ENCODE measurements at regions not wholly inside any gene's neighbourhood (a gene's known extent, or its start where the extent isn't known, plus 50 kb on each side); places are given as distances from the start of the nearest gene placed in this dataset.
A peak's percentile ranks its signal among the peaks of the same experiment; 100 is the strongest.

GRCh38 chr1:182315167-182315556, 76.4 kb downstream of the GLUL start (continued):
- TF ChIP-seq REST (IDR thresholded peaks at IDR 0.05; ENCODE audit: borderline replicate concordance) = peak; percentile 43; the same call in 1 of the 2 replicates
- TF ChIP-seq REST (CRISPR knock-in tag; IDR thresholded peaks at IDR 0.05; ENCODE audit: low read depth) = no peak
- TF ChIP-seq C11orf30 (IDR thresholded peaks at IDR 0.05; ENCODE audit: low read depth) = peak; percentile 37; the same call in 1 of the 2 replicates
- TF ChIP-seq DPF2 (IDR thresholded peaks at IDR 0.05) = 0 out of 2 replicates have a peak, but pooled peaks have one; percentile 47
- no peak for TF ChIP-seq RBM22 (IDR thresholded peaks at IDR 0.05; ENCODE audit: low read depth, low read length, poor library complexity, severe bottlenecking)
- 0 out of 2 replicates have a peak, but pooled peaks have one; percentile 48 for TF ChIP-seq ZNF589 (CRISPR knock-in tag; IDR thresholded peaks at IDR 0.05; ENCODE audit: low read depth)
- TF ChIP-seq HDGF (IDR thresholded peaks at IDR 0.05) = 0 out of 2 replicates have a peak, but pooled peaks have one; percentile 24
- peak; percentile 66; the same call in 1 of the 2 replicates for TF ChIP-seq ATF3 (IDR thresholded peaks at IDR 0.05)
- TF ChIP-seq ATF3 (CRISPR knock-in tag; conservative IDR thresholded peaks at IDR 0.05) = no peak
- peak; percentile 45; the same call in 1 of the 2 replicates for TF ChIP-seq ARID1B (IDR thresholded peaks at IDR 0.05)
- no peak for TF ChIP-seq E2F5 (CRISPR knock-in tag; IDR thresholded peaks at IDR 0.05)
- TF ChIP-seq PBX2 (CRISPR knock-in tag; IDR thresholded peaks at IDR 0.05; ENCODE audit: low read depth) = no peak
- TF ChIP-seq PBX2 (tag; conservative IDR thresholded peaks at IDR 0.05; ENCODE audit: low read depth) = peak; percentile 86
- TF ChIP-seq MCM3 (IDR thresholded peaks at IDR 0.05) = no peak
- 0 out of 2 replicates have a peak, but pooled peaks have one; percentile 31 for TF ChIP-seq FOXJ2 (tag; IDR thresholded peaks at IDR 0.05)
- TF ChIP-seq BRD9 (IDR thresholded peaks at IDR 0.05; ENCODE audit: low read depth, partially characterized antibody) = peak; percentile 31
- TF ChIP-seq ZNF830 (CRISPR knock-in tag; IDR thresholded peaks at IDR 0.05) = no peak
- TF ChIP-seq RBM14 (IDR thresholded peaks at IDR 0.05; ENCODE audit: borderline replicate concordance, insufficient read depth, low read depth, low read length) = no peak

Measured in K562 (cell line).